ENCODE measurements at regions not wholly inside any gene's neighbourhood (a gene's known extent, or its start where the extent isn't known, plus 50 kb on each side); places are given as distances from the start of the nearest gene placed in this dataset.
A peak's percentile ranks its signal among the peaks of the same experiment; 100 is the strongest.
"Not testable (repeated sequence)": the region's sequence is repeated elsewhere in the genome, so short reads cannot be mapped to it uniquely, and the experiment has no call there.

GRCh38 chr14:55848964-55849363 is 269.0 kb downstream of the KTN1 start:
- no peak for DNase-seq

- DNase-seq: no peak
Observed at GRCh38 chr14:55849833-55850232, 268.4 kb upstream of the PELI2 start.

DNA sequence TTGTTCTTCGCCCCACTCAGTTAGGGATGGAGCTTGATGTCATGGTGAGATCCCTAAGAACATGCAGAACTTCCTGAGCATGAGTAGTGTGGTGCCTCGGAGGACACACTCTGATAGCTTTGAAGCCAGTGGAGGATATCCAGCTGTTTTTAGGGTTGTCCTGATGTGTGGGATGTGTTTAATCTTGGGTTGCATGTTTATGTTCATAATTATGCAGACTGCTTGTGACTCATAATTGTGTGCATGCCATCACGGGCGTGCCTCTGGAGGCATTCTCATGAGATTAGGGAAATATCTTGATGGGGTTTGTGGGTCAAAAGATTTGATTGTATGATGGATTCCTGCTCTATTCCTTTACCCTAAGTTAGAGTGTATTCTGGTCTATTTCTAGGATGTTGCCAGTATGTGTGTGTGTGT is 267.4 kb upstream of the PELI2 start:
- DNase-seq: no peak

- peak; percentile 21 for DNase-seq
Observed at GRCh38 chr14:55851301-55851700, 266.9 kb upstream of the PELI2 start.

GRCh38 chr14:55851961-55852360 is 266.2 kb upstream of the PELI2 start:
- DNase-seq: no peak

- no peak for DNase-seq
Observed at GRCh38 chr14:55855751-55856150, 262.5 kb upstream of the PELI2 start.

DNA sequence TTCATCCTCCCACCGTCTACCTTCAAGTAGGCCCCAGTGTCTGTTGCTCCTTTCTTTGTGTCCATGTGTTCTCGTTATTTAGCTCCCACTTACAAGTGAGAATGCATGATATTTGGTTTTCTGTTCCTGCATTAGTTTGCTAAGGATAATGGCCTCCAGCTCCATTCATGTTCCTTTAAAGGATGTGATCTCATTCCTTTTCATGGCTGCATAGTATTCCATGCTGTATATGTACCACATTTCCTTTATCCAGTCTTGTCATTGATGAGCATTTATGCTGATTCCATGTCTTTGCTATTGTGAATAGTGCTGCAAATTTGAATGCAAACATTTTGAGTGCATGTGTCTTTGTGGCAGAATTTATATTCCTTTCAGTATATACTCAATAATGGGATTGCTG is 259.6 kb upstream of the PELI2 start:
- no peak for DNase-seq

DNA sequence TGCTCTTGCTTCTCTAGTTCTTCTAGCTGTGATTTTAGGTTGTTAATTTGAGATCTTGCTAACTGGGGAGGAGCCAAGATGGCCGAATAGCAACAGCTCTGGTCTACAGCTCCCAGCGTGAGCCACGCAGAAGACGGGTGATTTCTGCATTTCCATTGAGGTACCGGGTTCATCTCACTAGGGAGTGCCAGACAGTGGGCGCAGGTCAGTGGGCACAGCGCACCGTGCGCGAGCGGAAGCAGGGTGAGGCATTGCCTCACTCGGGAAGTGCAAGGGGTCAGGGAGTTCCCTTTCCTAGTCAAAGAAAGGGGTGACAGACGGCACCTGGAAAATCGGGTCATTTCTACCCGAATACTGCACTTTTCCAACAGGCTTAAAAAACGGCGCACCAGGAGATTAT is 256.6 kb upstream of the PELI2 start:
- DNase-seq: not testable (repeated sequence)

GRCh38 chr14:55864890-55865655 is 253.1 kb upstream of the PELI2 start:
- DNase-seq: peak; percentile 43

GRCh38 chr14:55867311-55867710 is 250.9 kb upstream of the PELI2 start:
- DNase-seq: no peak

DNA sequence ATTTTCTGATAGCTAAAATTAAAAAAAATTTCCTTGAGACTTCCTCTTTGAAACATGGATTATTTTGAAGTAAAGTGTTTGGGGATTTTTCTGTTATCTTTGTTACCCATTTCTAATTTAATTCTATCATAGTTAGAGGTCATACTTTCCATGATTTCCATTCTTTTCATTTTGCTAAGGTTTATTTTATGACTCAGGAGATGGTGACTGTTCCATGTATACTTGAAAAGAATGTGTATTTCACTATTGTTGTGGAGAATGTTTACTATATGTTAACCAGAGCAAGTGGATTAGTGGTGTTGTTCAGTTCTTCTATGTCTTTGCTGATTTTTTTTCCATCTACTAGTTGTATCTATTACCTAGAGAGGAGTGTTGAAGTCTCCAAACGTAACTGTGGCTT is 250.5 kb upstream of the PELI2 start:
- no peak for DNase-seq

DNA sequence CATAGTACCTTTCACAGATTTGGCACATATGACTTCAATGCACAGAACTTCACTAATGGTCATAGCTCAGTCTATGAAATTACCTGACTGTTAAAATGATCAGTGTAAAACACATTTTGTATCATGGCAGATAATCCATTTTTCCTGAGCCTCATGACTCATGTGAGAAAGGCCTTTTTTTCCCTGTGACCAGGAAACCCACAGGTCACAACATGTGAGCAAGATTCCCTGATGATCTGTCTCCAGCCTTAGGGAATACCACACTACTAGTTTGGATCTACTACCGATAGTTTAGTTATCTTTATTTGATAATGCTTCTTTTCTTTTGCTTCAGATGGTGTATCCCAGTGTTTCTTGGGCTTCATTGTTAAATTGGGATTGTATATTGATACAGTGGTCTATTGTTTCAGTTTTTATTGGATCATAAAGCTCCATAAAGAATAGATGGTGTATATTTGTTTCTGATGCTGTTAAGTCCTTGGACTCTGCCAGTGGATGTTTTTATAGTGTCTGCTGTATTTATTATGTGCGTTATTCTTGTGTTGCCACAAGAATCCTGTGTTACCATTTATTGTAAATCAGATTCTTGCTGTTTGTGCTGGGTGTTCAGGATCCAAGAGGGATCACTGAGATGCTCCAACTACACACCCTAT is 248.7 kb upstream of the PELI2 start:
- no peak for DNase-seq

- no peak for DNase-seq
Observed at GRCh38 chr14:55873169-55873568, 245.0 kb upstream of the PELI2 start.

- no peak for DNase-seq
Observed at GRCh38 chr14:55874785-55875184, 243.4 kb upstream of the PELI2 start.

GRCh38 chr14:55877942-55878341 is 240.3 kb upstream of the PELI2 start:
- DNase-seq: no peak

DNA sequence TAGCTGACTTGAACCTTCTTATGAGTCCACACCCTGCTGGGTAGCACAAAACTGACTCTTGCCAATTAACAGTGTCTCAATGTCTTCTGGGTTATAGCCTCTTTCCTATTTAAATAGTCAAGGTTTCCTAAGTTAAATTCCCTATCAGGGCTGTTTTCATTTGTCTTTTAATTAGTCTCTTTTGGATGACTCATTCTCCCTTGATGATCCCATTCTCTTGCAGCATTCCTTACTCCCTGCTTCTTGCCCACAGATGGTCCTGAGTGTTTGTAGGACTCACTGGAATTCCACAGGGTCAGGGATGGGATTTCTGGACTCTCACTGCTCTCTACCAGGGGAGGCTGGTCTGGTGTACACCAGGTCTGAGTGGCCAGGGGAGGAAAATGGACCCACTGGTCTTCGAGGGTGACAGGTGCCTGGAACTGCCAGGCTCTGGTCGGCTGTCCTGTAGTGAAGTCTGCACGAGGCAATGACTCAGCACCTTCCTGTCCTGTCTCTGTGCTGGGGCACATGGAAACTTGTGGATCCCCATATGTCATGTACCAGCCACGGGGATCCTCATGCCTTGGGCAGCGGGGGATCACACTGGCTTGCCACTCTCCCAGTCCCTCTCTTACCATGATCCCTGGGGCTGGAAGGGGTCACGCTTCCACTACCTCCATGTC is 236.5 kb upstream of the PELI2 start:
- no peak for DNase-seq

DNA sequence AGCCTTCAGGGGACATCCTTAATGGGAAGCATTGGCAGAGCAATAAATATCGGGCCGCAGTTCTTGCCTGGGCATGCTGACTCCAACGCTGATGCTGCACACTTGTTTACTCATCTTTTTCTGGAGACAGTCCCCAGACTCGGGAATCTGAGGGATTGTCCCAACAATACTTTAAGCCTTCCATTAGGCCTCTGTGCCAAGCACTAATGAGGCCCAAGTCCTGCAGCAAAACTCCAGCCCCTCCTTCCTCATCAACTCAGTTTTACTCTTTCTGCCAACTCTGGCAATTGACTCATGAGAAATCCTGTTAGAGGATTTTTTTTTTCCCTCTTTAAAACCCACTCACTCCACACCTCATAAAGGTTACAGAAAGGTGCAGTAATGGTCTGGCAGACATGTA is 233.4 kb upstream of the PELI2 start:
- peak; percentile 45 for DNase-seq

DNA sequence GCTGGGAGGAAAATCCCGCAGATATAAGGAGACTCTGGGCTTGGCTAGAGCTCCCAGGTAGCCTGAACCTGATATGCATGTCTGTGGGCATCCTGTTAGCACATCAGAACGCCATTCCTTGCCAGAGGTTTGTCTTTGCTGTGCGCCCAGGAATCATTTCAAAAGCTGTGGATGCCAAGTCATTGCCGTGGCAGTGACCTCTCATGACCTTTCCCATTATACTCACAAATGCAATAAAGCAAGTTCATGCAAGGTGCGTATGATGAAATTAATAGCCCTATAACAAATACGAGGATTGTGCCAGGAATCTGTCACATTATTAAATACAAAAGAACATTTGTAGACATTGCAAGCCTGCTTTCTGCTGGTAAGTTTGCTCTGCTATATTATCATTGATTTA is 229.1 kb upstream of the PELI2 start:
- DNase-seq: no peak

DNA sequence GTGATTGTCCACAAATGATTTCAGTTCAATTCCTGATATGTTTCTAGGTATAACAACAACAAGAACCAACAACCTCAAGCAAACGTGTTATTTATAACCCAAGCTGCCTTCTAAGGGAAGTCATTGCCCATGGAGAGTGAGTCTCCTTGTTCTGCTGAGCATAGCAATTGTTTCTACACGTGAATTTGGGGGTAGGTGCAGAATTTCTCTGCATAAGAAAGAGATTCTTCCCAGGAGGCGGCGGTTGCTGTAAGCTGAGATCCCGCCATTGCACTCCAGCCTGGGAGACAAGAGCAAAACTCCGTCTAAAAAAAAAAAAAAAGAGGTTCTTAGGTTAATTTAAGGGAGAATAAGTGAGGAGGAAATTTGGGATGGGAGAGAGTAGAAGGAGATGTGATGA is 226.5 kb upstream of the PELI2 start:
- DNase-seq: no peak

GRCh38 chr14:55892906-55893305 is 225.3 kb upstream of the PELI2 start:
- peak; percentile 16 for DNase-seq

- no peak for DNase-seq
Observed at GRCh38 chr14:55893705-55894104, 224.5 kb upstream of the PELI2 start.

GRCh38 chr14:55897031-55897430 is 221.2 kb upstream of the PELI2 start:
- no peak for DNase-seq

- no peak for DNase-seq
Observed at GRCh38 chr14:55898938-55899337, 219.3 kb upstream of the PELI2 start.

DNA sequence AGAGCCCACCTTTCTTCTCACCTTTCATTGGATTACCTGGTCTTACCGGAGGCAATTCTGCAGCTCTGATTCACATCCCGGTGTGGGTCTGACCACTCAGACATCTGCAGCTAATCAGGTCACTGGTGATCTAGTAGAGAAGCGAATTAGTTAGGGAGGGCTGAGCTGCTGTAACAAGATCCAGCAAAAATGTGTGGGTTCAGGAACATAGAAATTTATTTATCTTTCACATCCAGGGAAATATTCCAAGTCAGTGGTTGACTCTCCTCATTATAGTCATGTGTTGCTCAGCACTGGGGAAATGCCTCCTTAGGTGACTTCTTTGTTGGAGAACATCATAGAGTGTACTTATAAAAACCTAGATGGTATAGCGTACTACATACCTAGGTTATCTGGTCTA is 218.7 kb upstream of the PELI2 start:
- DNase-seq: no peak

All from NCI-H82 (cell line).